Tibial nerve (tissue), 4 donors: ENCODE measurements at regions not wholly inside any gene's neighbourhood (a gene's known extent, or its start where the extent isn't known, plus 50 kb on each side); places are given as distances from the start of the nearest gene placed in this dataset.

Experiments used
- CTCF ChIP-seq, 5 experiments: fragments of 200-600 bp in 3 of 5; fragments of 450-650 bp in 2 of 5; sonication (generic) in 3 of 5; IDR thresholded peaks; one replicate each; pipeline ENCODE4 v1.5.1; 2016 to 2019; ENCODE audit warnings: antibody characterized with exemption in 5 of 5, mild to moderate bottlenecking in 3 of 5, moderate library complexity in 2 of 5
- EP300 ChIP-seq, 2 donors: sonication (generic); formaldehyde crosslinking; IDR thresholded peaks; one replicate each; pipeline ENCODE4 v1.6.1; 2017; ENCODE audit warnings: antibody characterized with exemption in 2 of 2, mild to moderate bottlenecking in 1 of 2
- POLR2A ChIP-seq, 2 donors: fragments of 450-650 bp; IDR thresholded peaks; one replicate each; pipeline ENCODE4 v1.6.1; 2017; ENCODE audit warnings: antibody characterized with exemption in 2 of 2, mild to moderate bottlenecking in 2 of 2, moderate library complexity in 2 of 2

- TF ChIP-seq CTCF (IDR thresholded peaks at IDR 0.05) (no peak), EP300 (IDR thresholded peaks at IDR 0.05) (no peak), POLR2A (IDR thresholded peaks at IDR 0.05) (no peak)
Observed at GRCh38 chr4:106738121-106738520, 298.0 kb downstream of the DKK2 start.
